Heart left ventricle (tissue), 16 donors: ENCODE measurements at regions not wholly inside any gene's neighbourhood (a gene's known extent, or its start where the extent isn't known, plus 50 kb on each side); places are given as distances from the start of the nearest gene placed in this dataset.

Experiments
- ATAC-seq, 4 donors: fragments of 200-7000 bp; cut with Tn5 transposase; one replicate each; pipeline ENCODE4 v1.9.1; 2020 to 2022; ENCODE audit warnings: moderate library complexity in 4 of 4, mild to moderate bottlenecking in 3 of 4, moderate number of reproducible peaks in 1 of 4
- DNase-seq, 5 donors: peaks; one replicate each; pipeline ENCODE4 v3.0.0-alpha.2; 2020
- H3K27ac ChIP-seq, 12 donors: fragments of 200-600 bp; sonication (generic) in 4 of 12; one replicate each; pipeline versions ENCODE4 v1.5.0 to v1.8.0; 2016 to 2022; ENCODE audit warnings: mild to moderate bottlenecking in 2 of 12
- H3K27me3 ChIP-seq, 9 donors: fragments of 200-600 bp; sonication (generic) in 2 of 9; one replicate each; pipeline versions ENCODE4 v1.5.1 to v1.8.0; 2016 to 2022; ENCODE audit warnings: mild to moderate bottlenecking in 3 of 9
- H3K36me3 ChIP-seq, 9 donors: fragments of 200-600 bp; sonication (generic) in 2 of 9; one replicate each; pipeline versions ENCODE4 v1.5.0 to v1.8.0; 2018 to 2022; ENCODE audit warnings: mild to moderate bottlenecking in 2 of 9
- H3K4me1 ChIP-seq, 12 donors: fragments of 200-600 bp; sonication (generic) in 4 of 12; one replicate each; pipeline versions ENCODE4 v1.5.0 to v1.8.0; 2016 to 2022; ENCODE audit warnings: mild to moderate bottlenecking in 3 of 12
- H3K4me3 ChIP-seq, 12 donors: fragments of 200-600 bp; sonication (generic) in 4 of 12; one replicate each; pipeline versions ENCODE4 v1.5.0 to v1.8.0; 2017 to 2022; ENCODE audit warnings: mild to moderate bottlenecking in 9 of 12, moderate library complexity in 4 of 12
- H3K9me3 ChIP-seq, 12 donors: fragments of 200-600 bp; sonication (generic) in 4 of 12; one replicate each; pipeline versions ENCODE4 v1.5.0 to v1.8.0; 2016 to 2022; ENCODE audit warnings: mild to moderate bottlenecking in 1 of 12
- POLR2A ChIP-seq, 2 donors: fragments of 450-650 bp; IDR thresholded peaks; one replicate each; pipeline ENCODE4 v1.6.1; 2017; ENCODE audit warnings: antibody characterized with exemption in 2 of 2, mild to moderate bottlenecking in 2 of 2, moderate library complexity in 2 of 2
- WGBS, 4 donors: extraction: QIAGEN DNeasy Blood & Tissue Kit in 2 of 4; methylation state at CpG; one replicate each; pipeline versions ENCODE4 v1.1.5 to v1.1.7; 2013 to 2018; 5-methylcytosine and 5-hydroxymethylcytosine counted together
- intact Hi-C, 10 donors: fragments of 100-400 bp; cut with DNase I; formaldehyde crosslinking; loops; one replicate each; pipeline versions ENCODE4 v1.11.1 to v1.14.2; 2022
- TF ChIP-seq, protein P1 (sequence below), 12 donors: fragments of 200-600 bp; sonication (generic) in 4 of 12; IDR thresholded peaks; one replicate each; pipeline versions ENCODE4 v1.5.0 to v1.8.0; 2018 to 2022; ENCODE audit warnings: antibody characterized with exemption in 12 of 12, mild to moderate bottlenecking in 5 of 12
- donor health status: ischemic (EF 13 %, LVEDD 7.1; RV severe dilation, severe dysfunction).
- donor health status: healthy with polysubstance abuse.
- donor health status: DM: no; HTN: yes; CAD: no.
- donor health status: DM: no; HTN: no; CAD: no.
- donor health status: ischemic (EF 25% LVEDD 6.9; RV normal size, moderate dysfunction).
- donor health status: ischemic (EF 25% LVEDD 5.7; RV mildly dilated, moderate dysfunction).
- donor health status: healthy.
- donor health status: DM: yes; HTN: yes; CAD: no.
- donor health status: ischemic (EF 35%, LVEDD 5.7; RV mildly dilated, moderate dysfunction).
- donor health status: nonischemic (EF 11% LVEDD 7.7; RV severe dilation, severe dysfunction).
- donor health status: DM: yes; HTN: yes; CAD: no.
- donor health status: PGD.
- donor health status: ischemic (EF 29% LVEDD 5.4; RV normal size, mild dysfunction).
- donor health status: nonischemic (EF 23%, LVEDD 6.1; RV moderate dilation, normal function).

- no peaks in the 10 kb centered on the region for H3K4me1 ChIP-seq
- DNase-seq: no peak
- H3K9me3 ChIP-seq: no peaks in the 10 kb centered on the region
- H3K4me3 ChIP-seq: no peak overlapping the region
- TF ChIP-seq POLR2A (IDR thresholded peaks at IDR 0.05): no peak
- TF ChIP-seq, protein P1, sequence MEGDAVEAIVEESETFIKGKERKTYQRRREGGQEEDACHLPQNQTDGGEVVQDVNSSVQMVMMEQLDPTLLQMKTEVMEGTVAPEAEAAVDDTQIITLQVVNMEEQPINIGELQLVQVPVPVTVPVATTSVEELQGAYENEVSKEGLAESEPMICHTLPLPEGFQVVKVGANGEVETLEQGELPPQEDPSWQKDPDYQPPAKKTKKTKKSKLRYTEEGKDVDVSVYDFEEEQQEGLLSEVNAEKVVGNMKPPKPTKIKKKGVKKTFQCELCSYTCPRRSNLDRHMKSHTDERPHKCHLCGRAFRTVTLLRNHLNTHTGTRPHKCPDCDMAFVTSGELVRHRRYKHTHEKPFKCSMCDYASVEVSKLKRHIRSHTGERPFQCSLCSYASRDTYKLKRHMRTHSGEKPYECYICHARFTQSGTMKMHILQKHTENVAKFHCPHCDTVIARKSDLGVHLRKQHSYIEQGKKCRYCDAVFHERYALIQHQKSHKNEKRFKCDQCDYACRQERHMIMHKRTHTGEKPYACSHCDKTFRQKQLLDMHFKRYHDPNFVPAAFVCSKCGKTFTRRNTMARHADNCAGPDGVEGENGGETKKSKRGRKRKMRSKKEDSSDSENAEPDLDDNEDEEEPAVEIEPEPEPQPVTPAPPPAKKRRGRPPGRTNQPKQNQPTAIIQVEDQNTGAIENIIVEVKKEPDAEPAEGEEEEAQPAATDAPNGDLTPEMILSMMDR (IDR thresholded peaks at IDR 0.05): no peak
- intact Hi-C loops: no loop called here
- no peaks in the 10 kb centered on the region for H3K36me3 ChIP-seq
- ATAC-seq: no peak
- WGBS, 4 donors: 95 to 98% (median 96%) methylated on average over 2 of the region's 2 CpGs
- H3K27ac ChIP-seq: no peak overlapping the region
- H3K27me3 ChIP-seq: peaks cover 0 to 15% (median 0%) of the 10 kb centered on the region in 9 donors
Measured at GRCh38 chr4:153061971-153062370, 125.8 kb downstream of the FHDC1 start.

DNA sequence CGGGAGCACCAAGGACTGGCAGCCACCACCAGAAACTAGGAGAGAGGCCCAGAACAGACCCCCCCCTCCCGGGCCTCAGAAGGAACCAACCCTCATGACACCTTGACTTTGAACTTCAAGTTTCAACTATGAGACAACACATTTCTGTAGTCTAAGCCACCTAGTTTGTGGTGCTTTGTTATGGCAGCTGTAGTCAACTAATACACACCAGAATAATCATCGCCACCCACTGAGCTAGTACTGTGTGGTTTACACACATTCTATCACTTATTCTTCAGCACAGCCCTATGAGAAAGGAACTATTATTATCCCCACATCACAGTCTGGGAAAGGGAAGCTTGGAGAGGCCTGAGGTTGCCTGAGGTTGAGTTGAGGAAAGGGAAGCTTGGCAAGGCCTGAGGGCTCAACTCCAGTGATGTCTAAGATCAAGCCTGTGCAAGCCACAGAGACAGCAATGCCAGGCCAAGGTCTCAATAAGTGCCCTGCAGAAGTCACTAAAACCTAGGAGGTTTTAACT, 126.6 kb downstream of the FHDC1 start:
- DNase-seq: no peak
- peaks cover 0 to 8% (median 0%) of the 10 kb centered on the region in 9 donors for H3K27me3 ChIP-seq
- no peak for ATAC-seq
- no peak overlapping the region for H3K4me3 ChIP-seq
- WGBS, 4 donors: 89 to 96% (median 91%) methylated on average over 2 to 3 of the region's 3 CpGs
- TF ChIP-seq POLR2A (IDR thresholded peaks at IDR 0.05): no peak
- TF ChIP-seq, protein P1 (IDR thresholded peaks at IDR 0.05): no peak
- H3K27ac ChIP-seq: no peak overlapping the region
- intact Hi-C loops: no loop called here
- H3K9me3 ChIP-seq: no peaks in the 10 kb centered on the region
- no peaks in the 10 kb centered on the region for H3K4me1 ChIP-seq
- H3K36me3 ChIP-seq: no peaks in the 10 kb centered on the region

DNA sequence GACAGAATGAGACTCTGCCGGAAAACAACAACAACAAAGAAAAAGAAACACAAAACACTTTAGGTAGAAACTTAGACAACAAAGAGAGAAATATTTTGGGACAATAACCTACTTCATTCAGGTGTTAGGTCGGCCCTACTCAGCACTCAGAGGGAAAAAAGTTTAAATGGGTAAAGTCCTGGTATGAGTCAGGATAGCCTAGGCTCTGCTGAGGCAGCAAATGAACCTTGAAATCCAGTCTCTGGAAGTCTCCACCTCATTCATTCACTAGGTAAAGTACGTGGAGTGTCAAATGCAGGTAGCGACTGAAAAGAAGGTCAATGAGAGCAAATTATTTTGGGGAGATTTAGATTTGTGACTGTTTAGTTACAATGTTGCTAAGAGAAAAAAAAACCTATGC, 127.4 kb downstream of the FHDC1 start:
- Histone ChIP-seq H3K4me3 (no peak overlapping the region), H3K27me3 (peaks cover 0 to 2% (median 0%) of the 10 kb centered on the region in 9 donors), H3K4me1 (no peaks in the 10 kb centered on the region), H3K27ac (no peak overlapping the region), H3K36me3 (no peaks in the 10 kb centered on the region), H3K9me3 (no peaks in the 10 kb centered on the region)
- TF ChIP-seq, protein P1 (IDR thresholded peaks at IDR 0.05): no peak
- no peak for TF ChIP-seq POLR2A (IDR thresholded peaks at IDR 0.05)
- DNase-seq (no peak), ATAC-seq (no peak)
- 91 to 95% (median 92%) methylated on average over 4 of the region's 4 CpGs for WGBS, 4 donors
- intact Hi-C loops: no loop called here

DNA sequence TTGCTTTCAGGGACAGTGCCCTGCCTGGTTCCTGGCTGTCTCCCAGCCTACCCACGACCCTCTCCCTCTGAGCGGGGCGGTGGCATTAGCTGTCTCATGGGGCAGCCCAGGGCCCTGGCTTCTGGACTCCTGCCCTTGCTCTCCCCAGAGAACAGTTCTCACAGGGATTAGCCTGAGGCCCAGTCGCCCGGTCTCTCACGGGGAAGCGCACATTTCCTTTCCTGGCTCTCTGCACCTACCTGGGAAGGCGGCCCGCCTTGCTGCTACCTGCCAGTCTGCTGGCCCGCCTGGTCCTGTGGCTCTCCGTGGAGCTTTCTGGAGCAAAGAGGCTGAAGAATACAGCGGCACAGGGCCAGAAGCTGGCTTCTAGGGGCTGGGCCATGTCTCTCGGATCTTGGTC, 128.4 kb downstream of the FHDC1 start:
- Histone ChIP-seq H3K4me1 (no peaks in the 10 kb centered on the region), H3K36me3 (no peaks in the 10 kb centered on the region), H3K27ac (no peak overlapping the region), H3K27me3 (no peaks in the 10 kb centered on the region), H3K9me3 (no peaks in the 10 kb centered on the region), H3K4me3 (no peak overlapping the region)
- intact Hi-C loops: no loop called here
- TF ChIP-seq, protein P1 (IDR thresholded peaks at IDR 0.05): no peak
- no peak for TF ChIP-seq POLR2A (IDR thresholded peaks at IDR 0.05)
- WGBS, 4 donors: 78 to 92% (median 80%) methylated on average over 12 to 13 of the region's 13 CpGs
- ATAC-seq (no peak), DNase-seq (no peak)
